KOPT-K1 (cell line): ENCODE measurements at regions not wholly inside any gene's neighbourhood (a gene's known extent, or its start where the extent isn't known, plus 50 kb on each side); places are given as distances from the start of the nearest gene placed in this dataset.
"Not testable (repeated sequence)": the region's sequence is repeated elsewhere in the genome, so short reads cannot be mapped to it uniquely, and the experiment has no call there.

Experiments used
- H3K27ac ChIP-seq: fragments of 200-600 bp; sonication (generic); 2 replicates; pipeline ENCODE4 v1.5.1; 2016; ENCODE audit warnings: antibody characterized with exemption, mild to moderate bottlenecking, low read depth, low read length; ENCODE audit not compliant: poor library complexity, severe bottlenecking
- H3K36me3 ChIP-seq: fragments of 200-600 bp; sonication (generic); 2 replicates; pipeline ENCODE4 v1.5.1; 2017; ENCODE audit warnings: antibody characterized with exemption, mild to moderate bottlenecking, low read length, moderate library complexity; ENCODE audit not compliant: insufficient read depth
- H3K9me3 ChIP-seq: fragments of 200-600 bp; sonication (generic); 2 replicates; pipeline ENCODE4 v1.5.1; 2017; ENCODE audit warnings: antibody characterized with exemption, low read length, mild to moderate bottlenecking; ENCODE audit not compliant: insufficient read depth, poor library complexity, severe bottlenecking

DNA sequence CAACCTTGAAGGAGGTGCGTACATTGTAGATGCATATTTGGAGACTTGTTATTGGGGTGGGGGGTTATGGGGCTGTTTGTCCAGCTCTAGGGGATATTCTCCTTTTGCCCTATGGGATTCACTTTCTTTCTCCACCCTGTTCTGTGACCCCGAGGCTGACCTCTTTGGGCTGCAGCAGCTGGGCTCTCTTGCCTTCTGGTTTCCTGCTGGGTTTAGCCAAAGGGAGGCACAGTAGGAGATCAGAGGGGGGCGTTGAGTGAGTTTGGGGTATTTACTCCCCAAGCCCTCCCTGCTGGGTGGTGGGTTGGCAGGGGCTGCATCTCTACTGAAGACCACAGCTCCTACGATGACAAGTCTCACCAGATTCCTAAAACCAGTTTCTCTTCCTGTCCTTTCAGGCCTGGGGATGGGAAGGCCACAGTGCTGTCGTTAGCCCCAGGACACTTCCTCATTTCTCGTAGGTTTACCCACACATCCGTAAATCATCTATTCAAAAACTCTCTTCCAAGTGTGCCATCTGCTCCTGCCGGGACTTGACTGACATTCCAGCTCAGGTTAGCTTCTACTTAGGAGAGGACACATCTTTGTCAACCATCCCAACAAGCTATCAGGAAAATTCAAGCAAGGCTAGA lies 127.1 kb downstream of the TMEM30B start:
- no peaks in the 10 kb centered on the region for H3K36me3 ChIP-seq
- no peak overlapping the region for H3K27ac ChIP-seq
- H3K9me3 ChIP-seq: no peaks in the 10 kb centered on the region

DNA sequence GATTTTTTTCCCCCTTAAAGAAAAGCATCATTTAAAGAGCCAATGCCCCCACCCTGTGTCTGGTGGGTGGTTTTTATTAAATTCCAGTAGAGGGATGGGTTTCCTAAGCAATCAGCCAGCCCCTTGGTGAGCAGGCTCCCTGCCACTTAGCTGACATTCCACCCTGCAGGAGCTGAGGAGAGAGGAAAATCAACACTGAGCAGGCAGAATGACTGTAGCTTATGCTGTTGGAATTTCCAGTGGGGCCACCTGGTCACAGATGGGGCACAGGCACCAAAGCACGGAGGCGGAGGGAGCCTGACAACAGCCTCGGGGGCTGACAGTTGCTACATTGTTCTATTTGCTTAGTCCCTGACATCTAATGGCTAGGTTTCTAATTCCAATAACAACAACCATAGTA lies 127.7 kb downstream of the TMEM30B start:
- no peaks in the 10 kb centered on the region for H3K36me3 ChIP-seq
- no peaks in the 10 kb centered on the region for H3K9me3 ChIP-seq
- H3K27ac ChIP-seq: no peak overlapping the region

DNA sequence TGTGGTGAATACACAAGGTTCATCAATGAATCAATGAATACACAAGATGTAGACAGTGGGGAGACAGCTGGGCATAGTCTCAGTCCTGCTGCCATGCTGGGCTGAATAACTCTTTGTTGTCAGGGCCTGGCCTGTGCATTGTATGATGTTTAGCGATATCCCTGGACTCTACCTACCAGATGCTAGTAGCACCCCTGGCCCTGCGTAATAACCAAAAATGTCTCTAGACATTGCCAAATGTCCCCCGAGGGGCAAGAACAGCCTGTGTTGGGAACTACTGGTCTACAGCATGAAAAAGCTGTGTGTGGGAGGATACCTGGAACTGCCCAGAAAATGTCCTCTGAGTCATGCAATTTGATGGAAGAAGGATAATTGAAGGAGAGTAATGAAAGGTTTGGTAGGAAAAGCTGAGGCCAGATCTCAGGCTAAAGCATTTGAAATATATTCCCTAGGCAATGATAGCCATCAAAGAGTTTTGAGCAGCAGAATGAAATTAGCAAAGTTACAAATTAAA lies 128.2 kb downstream of the TMEM30B start:
- H3K36me3 ChIP-seq: no peaks in the 10 kb centered on the region
- no peaks in the 10 kb centered on the region for H3K9me3 ChIP-seq
- no peak overlapping the region for H3K27ac ChIP-seq

DNA sequence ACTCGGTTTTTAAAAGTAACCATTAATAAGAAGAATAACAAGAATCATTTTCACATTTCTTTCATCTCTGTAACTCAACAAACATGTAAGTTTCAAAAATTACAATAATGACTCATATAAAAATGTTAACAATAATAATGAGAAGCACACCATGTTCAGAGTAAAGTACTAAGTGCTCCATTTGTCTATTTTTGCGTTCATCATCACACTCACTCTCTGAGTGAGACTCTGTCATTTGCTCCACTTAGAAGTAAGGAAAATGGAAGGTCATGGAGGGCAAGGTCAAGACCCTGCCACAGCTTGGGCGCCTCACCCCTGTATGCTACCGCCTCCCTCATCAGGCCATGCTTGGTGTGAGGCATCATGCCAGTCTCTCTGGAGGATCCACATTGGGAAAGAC lies 129.9 kb downstream of the TMEM30B start:
- H3K27ac ChIP-seq: no peak overlapping the region
- no peaks in the 10 kb centered on the region for H3K36me3 ChIP-seq
- no peaks in the 10 kb centered on the region for H3K9me3 ChIP-seq

DNA sequence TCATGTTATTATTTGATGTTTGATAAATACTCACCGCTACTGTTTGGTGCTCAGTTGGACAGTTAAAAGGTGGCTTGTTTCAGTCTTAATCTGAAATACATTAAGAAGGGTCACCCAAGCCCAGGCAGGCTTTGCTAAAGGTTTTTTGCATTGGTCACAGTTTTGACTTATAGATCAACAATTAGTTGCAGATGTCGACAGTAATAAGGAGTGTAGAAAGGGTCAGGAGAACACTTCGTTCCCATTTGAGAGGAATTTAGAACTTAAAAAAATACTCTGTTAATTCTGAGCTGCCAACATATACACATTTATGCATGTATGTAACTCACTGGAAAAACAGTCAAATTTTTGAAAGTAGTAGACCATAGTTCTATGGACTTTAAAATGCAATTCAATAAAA lies 130.3 kb downstream of the TMEM30B start:
- Histone ChIP-seq H3K36me3 (no peaks in the 10 kb centered on the region), H3K27ac (no peak overlapping the region), H3K9me3 (peaks cover under 1% of the 10 kb centered on the region)

DNA sequence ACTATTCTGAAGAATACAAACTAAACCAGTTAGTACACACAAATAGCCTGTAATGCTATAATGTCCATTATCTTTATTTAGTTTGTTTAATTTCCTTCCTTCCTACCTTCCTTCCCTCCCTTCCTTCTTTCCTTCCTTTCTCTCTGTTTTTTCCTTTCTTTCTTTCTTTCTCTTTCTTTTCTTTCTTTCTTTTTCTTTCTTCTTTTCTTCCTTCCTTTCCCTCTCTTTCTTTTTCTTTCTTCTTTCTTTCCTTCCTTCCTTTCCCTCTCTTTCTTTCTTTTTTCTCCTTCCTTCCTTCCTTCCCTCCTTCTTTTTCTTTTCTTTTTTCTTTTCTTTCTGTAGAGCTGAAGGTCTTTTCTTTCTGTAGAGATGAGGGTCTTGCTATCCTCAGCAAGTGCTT lies 131.2 kb downstream of the TMEM30B start:
- peaks cover 10% of the 10 kb centered on the region for H3K9me3 ChIP-seq
- H3K27ac ChIP-seq: no peak overlapping the region
- no peaks in the 10 kb centered on the region for H3K36me3 ChIP-seq

DNA sequence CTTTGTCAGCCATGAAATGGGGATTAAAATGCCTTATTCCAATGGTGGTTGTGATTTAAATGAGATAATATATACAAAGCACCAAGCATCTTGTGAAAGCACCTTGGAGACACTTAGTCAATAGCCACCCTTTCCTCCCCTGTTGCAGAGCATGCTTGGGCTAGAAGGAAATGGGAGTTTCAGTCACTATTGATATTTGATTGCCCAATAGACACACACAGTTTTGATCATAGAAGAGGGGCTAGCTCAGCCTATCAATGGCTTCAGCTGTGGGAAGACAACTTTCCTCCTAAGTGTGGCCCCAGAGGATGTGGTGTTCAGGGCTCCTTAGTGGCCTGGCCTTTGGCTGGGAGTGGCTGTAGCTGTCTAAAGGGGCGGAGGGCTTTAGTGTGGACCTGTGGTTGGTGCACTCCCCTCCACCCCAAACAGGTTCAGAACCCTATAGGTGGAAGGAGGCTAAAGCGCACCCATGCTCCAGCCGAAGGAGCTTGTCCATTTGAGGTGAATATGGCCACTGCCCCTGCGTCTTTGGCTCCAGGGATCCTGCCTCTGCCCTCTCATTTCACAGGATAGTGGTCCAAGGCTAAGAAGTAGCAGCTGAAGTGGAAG lies 132.3 kb downstream of the TMEM30B start:
- Histone ChIP-seq H3K27ac (no peak overlapping the region), H3K36me3 (no peaks in the 10 kb centered on the region), H3K9me3 (peaks cover 21% of the 10 kb centered on the region)

DNA sequence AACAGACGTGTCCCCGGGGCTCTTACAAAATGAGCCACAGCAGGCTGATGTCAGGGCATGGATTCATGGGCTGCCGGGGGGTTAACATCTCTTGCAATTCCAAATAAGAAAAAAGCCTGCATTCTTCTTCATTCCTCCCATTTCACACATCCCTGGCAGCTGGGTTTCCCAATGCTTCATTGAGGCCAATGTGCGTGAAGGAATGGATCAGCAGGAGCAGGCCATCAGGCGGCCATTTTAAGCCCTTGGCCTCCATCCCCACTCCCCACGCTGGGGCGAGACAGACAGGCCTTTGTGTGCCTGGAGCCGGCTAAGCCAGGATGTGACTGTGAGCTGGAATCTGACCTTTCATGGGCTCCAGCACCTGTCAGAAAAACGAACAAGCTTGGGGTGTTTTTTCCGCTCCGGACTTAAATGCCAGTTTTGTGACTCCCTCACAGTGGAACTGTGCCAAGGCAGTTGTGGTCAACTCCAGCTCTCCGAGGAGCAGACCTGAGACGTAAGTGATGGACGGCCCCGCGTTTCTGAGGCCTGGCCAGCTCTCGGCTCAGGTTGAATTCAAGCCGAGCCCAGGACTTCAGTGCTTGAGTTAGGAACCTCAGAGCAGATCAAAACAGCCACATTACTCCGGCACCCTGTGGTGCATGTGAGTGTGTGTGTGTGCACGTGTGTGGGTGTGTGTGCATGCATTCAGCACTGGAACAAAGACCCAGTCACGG lies 133.1 kb downstream of the TMEM30B start:
- H3K36me3 ChIP-seq: no peaks in the 10 kb centered on the region
- H3K9me3 ChIP-seq: peaks cover 30% of the 10 kb centered on the region
- H3K27ac ChIP-seq: no peak overlapping the region

DNA sequence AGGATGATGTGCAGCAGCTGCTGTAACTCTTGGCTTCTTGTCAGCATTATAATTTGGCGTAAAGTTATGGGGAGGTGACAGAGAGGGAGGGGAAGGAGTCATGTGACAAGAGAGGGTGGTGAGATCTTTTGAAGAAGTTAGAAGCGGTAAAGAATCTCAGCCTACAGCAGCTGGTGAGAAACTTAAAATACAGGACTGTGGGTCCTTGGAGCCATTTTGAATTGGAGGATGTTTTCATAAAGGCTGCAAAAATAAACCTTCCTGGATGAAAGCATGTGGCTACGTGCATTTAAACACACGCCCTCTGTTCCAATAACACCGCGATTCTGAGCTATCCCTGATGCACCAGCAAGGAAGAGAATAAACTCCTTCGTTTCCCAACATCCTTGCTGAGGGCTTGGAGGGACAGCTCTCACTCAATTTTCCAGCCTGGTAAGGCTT lies 133.7 kb downstream of the TMEM30B start:
- Histone ChIP-seq H3K36me3 (no peaks in the 10 kb centered on the region), H3K27ac (no peak overlapping the region), H3K9me3 (peaks cover 35% of the 10 kb centered on the region)

DNA sequence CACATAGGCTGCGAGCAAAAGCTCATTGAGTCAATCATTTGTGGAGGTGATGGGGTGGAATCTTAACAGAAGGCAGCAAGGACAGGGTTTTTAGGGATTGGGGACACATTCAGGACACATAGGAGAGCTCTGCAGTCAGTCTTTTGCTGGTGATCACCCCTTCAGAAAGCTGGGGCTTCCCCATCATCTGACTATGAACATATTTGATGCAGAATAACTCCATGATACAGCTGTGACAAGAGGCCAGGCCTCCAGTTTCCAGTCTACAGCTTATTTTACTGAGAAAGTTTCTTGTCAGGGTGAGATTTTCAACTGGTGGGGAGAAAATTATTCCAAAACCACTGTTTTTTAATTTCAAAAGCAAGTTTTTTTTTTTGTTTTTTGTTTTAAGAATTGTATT lies 134.2 kb downstream of the TMEM30B start:
- Histone ChIP-seq H3K36me3 (no peaks in the 10 kb centered on the region), H3K9me3 (peaks cover 35% of the 10 kb centered on the region), H3K27ac (no peak overlapping the region)

DNA sequence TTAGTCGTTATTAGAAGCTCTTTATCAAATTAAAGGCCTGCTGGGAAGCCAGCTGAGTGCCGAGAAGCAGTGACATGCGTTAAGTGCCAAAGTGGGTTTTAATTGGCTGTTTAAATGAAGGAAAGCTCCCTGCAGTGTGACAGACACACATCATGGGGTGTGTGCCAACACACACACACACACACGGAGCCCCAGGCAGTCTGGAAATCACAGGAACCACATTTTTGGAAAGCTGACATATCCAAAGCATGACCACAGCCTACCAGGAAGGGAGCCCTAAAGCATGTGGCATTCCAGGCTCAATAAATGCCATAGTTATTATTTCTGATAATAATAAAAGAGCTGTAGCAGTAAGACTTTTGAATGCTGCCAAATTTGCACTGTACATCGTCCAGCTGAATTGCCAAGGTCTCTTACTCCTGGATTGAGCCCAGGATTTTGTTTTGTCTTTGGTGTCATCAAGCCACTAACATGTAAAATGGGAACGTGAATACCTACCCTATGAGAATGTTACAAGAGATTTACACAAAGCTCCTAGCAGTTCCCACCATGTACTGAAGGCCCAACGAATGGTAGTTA lies 135.1 kb downstream of the TMEM30B start:
- peaks cover 35% of the 10 kb centered on the region for H3K9me3 ChIP-seq
- H3K27ac ChIP-seq: no peak overlapping the region
- H3K36me3 ChIP-seq: no peaks in the 10 kb centered on the region

DNA sequence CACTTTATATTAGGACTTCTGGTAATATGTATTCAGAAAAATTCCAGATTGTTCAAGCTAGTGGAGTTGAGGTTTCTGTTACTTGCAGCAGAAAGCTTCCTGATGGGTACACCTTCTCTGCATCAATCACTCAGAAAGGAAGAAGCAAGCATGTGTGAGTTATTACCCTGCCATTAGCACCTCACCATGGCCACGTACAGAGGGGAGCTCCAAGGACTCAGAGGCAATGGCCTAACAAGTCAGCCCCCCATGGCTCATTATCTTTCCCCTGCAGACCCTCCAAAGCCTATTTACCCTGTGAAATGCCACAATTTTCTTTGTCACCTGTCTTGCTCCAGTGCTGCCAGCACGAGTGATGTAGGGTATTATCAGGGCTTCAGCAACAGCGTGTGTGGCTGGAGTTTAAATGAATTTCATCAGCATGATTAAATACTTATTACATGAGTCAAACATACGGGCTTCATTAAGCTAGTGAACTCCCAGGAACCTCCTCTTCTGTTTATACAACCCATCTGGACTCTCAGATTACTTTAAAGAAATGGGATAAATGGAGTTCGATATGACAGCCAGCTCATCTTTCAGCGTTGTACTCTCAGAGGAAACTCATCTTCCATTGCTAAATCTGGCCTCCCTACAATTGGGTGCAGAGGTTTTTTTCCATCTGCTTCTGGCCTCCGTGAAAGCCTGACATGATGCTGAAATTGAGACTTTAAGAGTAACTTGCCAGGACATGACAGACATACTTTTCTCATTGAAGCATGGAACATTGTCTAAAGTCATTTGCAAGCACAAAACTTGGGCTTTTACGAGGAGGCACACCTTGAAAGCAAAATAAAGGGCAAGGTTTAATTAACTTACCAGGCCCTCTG lies 135.9 kb downstream of the TMEM30B start:
- H3K27ac ChIP-seq: no peak overlapping the region
- H3K36me3 ChIP-seq: no peaks in the 10 kb centered on the region
- H3K9me3 ChIP-seq: peaks cover 35% of the 10 kb centered on the region

DNA sequence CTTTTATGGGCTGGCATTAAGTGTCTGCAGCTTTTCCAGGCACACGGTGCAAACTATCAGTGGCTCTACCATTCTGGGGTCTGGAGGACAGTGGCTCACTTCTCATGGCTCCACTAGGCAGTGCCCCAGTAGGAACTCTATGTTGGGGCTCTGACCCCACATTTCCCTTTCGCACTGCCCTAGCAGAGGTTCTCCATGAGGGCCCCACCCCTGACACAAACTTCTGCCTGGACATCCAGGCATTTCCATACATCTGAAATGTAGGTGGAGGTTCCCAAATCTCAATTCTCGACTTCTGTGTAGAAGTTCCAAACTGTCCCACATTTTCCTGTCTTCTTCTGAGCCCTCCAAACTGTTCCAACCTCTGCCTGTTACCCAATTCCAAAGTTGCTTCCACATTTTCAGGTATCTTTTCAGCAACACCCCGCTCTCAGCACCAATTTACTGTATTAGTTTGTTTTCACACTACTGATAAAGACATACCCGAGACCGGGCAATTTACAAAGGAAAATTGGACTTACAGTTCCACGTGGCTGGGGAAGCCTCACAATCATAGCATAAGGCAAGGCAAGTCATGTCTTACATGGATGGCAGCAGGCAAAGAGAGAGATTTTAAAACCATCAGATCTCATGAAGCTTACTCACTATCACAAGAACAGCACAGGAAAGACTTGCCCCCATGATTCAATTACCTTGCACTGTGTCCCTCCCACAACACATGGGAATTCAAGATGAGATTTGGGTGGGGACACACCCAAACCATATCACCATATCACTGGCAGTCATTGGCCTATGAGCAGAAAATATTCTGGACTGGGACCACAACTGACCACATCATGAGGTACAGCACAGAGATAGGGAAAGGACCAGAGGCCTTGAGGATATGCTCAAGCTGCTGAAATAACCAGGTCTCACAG lies 136.8 kb downstream of the TMEM30B start:
- H3K36me3 ChIP-seq, H3K27ac ChIP-seq: not testable (repeated sequence)
- peaks cover 35% of the 10 kb centered on the region for H3K9me3 ChIP-seq

DNA sequence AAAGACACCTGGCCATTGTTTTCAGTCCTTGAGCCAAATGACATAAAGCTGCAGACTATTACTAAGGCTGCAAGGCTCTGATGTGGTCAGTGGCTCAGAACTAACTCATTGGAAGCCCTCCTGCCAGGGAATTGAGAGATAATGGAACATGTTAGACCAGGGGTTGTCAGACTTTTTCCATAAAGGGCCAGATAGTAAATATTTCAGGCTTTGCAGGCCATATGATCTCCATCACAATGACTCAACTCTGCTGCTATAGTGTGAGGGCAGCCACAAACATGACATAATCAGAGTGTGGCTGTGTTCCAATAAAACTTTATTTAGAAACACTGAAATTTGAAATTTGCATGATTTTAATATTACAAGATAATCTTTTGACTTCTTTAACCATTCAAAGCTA lies 140.3 kb downstream of the TMEM30B start:
- Histone ChIP-seq H3K9me3 (peaks cover 34% of the 10 kb centered on the region), H3K36me3 (no peaks in the 10 kb centered on the region), H3K27ac (no peak overlapping the region)
